GM21515 (cell line): ENCODE measurements at regions not wholly inside any gene's neighbourhood (a gene's known extent, or its start where the extent isn't known, plus 50 kb on each side); places are given as distances from the start of the nearest gene placed in this dataset.

ENCODE experiments used
- ATAC-seq: cut with Tn5 transposase; IDR thresholded peaks from one replicate; pipeline ENCODE4 v1.9.1; 2021; ENCODE audit not compliant: unreplicated experiment

DNA sequence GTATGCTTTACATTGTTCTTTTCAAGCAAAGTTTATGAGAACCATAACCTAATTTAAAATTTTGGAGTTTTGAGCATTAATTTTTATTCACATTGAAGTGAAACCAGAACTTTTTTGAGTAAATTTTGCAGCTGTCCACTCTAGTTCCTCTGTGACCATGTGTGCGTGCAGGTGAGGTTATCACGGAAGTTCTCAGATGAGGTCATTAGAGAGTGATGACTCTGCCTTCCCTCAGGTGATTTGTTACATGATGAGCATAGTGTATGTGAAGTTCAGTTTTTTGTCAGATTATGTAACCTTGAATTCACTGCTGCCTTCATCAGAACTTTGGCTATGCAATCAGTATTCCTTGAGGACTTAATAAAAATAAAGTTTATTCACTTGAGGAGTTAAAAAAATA is 828.2 kb downstream of the ADGRL2 start:
- no peak for ATAC-seq

DNA sequence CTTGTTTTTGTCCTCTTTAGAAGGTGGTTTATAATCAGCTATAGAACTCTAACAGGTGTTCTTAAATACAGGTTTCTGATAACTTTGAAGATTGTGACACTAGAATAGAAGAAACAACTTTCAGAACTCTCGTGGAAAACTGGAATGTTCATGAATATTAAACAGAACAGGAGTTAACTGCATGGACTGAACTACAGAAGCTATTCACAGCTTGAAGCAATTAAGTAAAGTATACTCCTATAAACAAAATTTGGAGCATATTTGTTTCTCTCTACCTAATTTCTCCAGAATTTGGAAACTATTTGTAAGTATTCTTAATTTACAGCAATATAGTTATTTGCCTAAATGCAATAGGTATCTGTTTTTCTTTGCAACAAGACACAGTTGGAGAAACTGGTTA is 824.8 kb downstream of the ADGRL2 start:
- no peak for ATAC-seq

DNA sequence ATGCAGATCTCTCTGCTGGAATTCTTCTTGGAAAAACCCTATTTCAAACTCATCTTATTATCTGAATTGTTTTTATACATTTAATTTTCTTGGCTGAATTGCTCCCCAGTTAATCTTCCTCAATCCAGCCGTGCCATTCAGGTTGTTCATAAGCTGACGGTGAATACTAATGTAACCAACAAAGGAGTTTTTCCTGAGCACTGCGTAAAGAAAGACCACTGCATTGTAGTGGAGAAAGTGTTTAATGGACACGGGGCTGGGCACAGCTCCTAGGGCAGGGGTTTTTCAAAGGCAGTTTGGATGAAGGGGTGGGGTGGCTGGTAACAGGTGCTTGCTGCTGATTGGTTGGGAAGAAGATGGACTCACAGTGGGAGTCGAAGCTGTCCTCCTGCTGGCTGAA is 820.3 kb downstream of the ADGRL2 start:
- ATAC-seq = no peak

DNA sequence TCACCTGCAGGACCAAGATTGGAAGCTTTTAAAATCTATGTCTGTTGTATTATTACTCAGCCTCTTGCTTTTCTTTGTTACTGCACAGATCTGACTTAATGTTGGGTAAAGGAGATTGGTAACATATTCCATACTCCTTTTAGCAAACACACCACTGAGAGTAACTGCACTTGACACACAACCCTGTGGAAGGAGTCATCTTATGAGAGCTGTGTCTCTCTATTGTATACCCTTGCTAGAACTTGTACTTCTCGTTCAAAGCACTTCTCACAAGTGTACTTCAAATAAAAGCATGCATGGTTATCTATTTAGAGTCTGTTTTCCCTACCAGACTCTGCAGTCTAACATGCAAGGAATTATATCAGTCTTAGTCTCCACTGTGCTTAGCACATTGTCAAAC is 813.4 kb downstream of the ADGRL2 start:
- ATAC-seq = no peak

DNA sequence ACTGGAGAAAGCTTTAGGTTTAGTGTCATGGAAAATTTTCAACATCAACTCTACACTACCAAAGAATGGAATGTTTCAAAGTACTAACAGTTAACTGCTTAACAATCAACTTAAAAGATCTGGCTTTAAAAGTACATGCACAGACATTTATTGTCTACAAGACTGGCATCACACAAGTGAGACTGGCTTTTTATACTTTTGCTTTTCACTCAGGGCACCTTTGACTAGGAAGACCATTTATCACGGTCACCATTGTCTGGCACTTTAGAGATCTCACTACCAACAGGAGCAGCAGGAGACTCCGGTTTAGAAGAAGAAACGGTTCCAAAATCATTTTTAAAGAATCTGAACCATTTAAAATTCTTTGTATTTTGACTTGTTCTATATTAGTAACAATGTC is 812.3 kb downstream of the ADGRL2 start:
- ATAC-seq = no peak

DNA sequence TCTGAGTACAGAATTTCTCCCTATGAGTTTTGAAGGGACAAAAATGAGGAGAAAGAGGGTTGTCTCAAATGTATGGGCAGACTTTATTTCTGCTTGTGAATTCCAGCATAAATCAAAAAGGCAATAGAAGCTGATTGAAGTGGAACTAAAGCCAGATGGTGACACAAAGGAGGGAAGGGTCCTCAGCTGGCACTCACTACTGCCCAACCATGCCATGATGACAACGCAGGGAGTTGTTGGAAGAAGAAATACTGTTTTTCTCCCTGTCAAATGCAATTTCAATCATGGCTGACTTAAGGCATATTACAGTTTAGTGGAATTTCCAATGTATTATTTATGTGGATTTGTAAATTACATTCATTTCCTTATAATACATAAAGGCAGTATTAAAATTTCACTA is 805.8 kb downstream of the ADGRL2 start:
- ATAC-seq = no peak

DNA sequence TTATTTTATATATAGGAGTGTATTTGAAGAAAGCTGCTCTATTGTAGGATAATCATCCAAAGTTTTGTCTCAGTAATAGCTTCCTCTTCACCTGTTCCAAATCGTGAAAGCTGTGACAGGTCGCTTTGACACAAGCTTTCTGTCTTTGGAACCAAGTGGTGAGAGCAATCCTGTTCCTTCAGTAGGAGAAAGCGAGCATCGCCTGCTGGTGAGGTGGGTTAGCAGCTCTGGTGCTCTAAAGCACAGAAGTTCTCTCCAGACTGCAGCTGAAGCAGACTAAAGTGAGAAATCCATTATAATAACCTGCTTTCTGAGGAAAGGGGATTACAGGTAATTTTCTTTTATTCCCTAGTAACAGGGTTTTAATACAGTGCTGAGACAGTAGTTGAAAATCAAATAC is 803.8 kb downstream of the ADGRL2 start:
- no peak for ATAC-seq

DNA sequence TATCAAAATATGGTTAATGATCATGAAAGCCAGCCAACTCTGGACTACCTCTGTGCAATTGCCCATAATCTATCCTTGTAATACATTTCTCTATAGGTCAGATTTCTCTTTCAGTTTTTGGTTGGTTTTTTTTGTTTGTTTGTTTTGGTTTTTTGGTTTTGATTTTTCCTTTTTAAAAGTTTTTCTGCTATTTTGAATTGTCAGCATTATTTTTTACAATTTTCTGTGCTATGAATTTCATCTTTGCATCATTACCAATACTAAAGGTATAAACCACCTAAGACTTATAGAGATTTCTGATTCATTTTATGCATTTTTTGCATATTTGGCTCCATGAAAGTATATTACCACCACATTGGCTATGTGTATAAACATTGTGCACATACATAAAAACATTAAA is 799.6 kb downstream of the ADGRL2 start:
- ATAC-seq = no peak

DNA sequence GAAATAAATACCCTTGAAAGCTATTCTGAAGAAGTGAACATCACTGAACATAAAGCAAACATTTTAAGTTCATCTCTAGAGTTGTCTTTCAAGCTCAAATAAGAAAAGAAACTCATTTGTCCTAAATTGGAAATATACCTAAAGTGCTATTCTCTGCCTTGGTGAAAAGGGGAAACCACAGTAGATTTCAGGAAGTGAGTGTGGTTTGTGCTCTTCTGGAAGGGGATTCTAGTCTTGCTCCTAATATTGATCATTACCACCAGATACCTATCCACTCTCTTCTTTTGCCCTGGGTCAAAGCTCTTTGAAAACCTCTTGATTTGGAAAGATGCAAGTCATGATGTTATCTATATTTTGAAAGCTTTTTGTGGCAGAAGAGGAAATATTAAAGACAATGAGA is 798.1 kb downstream of the ADGRL2 start:
- no peak for ATAC-seq

DNA sequence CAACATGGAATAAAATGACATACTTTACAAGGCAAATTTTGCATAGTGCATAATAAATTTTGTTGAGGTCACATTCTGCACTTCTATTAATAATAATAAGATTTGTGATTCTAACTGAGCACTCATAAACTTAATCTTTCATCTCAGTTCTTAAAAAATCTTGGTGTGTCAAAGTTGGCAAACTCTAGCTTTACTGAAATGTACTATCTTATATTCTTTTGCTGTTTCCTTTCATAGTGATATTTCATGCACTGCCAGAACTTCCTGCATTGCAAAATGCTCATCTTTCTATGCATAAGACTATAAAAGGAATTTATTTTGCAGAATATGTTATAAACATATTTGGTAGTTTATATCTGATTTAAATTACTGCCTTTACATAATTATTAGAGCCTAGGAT is 797.6 kb downstream of the ADGRL2 start:
- no peak for ATAC-seq

DNA sequence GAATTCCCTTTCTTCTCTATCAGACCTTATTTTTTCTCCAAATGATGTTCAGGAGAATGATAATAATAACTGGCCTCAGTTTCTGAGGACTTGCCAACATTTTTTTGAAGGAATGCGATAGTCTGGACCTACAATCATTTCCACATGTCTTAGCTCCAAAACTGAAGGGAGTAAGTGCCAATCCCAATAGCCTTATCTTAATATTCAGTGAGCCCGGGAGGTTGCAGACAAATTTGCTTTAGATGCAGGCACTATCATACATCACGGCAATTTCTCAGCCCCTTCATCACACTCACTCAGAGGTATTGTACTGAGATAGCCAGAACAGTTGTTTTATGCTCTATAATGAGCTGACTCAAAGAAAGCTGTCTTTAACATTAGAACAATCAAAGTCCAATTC is 796.9 kb downstream of the ADGRL2 start:
- ATAC-seq = no peak

DNA sequence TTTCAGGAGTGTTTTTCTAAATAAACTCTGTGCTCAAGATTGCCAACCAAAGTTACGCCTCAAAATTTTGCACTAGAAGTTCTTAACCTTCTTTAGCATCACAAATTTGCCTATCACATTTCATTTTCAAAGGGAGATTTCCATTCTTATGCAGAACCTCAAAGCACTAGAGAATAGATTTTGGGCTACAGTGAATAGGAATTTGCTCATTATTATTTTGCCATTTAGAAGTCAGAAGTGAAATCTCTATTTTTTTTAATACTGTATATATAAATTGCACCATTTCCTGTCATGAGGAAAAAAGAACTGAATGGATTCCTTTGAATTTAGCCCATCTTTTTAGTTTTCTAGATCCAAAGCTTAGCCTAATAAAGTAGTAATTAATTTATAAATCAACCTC is 796.4 kb downstream of the ADGRL2 start:
- no peak for ATAC-seq

DNA sequence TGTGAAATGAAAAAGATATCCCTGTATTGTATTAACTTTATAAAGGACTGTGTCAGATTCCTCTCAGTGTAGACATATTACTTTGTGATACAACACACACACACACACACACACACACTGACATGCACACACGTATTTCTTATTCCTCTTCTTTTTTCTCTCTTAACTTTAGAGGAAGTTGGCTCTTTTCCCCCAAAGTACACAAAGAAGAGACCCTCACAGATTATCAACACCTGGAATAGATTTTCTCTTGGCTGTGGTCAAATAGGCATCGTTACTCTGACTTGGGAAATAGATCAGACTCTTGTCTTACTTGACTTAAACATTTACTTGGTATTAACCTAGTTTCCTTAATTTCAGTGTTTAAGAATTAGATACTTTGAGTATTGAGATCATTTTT is 792.8 kb downstream of the ADGRL2 start:
- ATAC-seq = no peak

DNA sequence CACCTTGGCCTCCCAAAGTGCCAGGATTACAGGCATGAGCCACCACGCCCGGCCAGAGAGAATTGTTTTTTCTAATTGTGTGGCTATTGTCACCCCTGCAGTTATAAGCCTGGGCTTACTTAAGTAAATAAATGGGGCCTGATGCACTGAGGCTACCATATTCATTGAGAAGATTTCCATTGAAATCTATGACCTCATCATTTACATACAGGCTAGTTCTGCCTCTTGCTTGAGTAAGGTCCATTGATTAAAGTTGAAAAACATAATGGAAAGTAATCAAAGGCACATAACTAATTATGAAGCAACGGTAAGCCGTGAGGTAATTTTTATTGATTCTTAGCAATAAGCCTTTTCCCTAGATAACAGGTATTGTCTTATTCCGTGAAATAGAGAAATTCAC is 788.9 kb downstream of the ADGRL2 start:
- ATAC-seq = no peak

DNA sequence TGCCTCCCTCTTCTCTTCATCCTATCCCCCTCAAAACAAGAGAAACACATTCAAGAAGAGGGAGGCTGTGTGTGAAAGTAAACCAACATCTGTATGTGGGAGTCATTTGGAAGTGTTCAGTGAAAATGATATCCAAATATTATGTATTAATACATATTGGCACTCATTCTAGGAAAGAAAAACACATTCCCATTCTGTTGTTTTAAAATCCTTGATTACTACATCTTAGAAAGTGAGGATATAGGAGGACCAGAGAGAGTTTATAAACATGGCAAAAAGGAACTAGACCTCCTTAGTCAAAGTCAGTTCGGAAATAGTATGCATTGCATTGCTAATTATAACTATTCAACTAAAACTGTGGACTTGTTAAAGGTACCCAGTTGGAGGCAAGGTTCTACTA is 786.6 kb downstream of the ADGRL2 start:
- no peak for ATAC-seq

DNA sequence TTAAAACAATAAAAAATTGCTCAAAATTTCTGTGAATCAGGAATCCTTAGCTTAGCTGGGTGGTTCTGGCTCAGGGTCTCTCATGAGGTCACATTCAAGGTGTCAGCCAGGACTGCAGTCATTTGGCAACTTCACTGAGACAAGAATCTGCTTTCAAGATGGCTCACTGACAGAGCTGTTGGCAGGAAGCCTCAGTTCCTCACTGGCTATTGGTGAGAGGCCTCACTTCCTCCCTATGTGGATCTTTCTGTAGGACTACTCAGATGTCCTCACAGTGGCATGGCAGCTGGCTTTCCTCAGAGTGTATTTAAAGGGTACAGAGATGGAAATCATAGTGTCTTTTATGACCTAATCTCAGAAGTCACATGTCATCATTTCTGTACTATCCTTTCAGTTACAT is 785.7 kb downstream of the ADGRL2 start:
- ATAC-seq = no peak

DNA sequence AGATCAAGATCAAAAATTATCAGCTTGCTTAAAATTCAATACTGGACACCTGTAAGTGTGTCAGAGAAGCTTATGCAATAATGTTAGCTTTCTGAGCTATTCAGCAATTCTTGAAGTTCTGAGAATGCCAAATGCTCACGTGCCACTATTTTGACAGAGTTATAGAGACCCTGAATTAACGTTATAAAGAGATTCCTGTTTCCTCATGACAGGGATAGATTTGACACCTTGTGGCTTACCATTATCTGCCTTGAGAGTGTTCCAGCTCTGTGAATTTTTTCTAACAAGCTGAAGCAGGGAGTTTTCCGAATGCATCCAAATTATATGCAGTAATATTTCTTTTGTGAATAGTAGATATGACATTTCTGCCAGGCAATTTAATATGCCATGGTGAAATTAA is 781.6 kb downstream of the ADGRL2 start:
- no peak for ATAC-seq

DNA sequence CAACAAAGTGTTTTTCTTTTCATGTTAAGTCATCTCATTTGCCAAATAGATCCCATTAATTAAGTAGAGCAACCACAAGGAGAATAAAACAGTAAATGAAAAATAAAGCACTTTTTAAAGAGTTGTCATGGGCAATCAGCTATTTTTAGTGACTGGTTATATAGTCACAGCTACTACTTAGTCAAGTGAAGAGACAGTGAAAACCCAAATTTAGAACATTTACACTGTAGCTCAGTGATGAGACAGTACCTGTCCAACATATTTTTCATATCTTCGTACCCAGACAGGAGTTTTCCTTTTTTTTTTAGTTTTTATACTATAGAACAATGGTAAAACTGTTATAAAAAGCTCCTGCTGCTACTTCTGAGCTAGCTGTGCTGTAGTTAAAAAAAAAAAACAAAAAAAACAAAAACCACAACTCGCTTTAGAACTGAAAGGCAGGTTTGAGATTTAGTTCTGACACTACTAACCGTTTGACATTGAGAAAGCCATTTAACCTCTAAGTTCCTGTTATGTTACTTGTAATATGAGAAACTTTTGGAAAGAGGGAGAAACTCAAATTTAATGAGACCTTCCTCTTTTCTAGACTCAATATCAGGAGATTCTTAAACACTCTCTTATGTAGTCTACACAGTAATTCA is 777.5 kb downstream of the ADGRL2 start:
- no peak for ATAC-seq

DNA sequence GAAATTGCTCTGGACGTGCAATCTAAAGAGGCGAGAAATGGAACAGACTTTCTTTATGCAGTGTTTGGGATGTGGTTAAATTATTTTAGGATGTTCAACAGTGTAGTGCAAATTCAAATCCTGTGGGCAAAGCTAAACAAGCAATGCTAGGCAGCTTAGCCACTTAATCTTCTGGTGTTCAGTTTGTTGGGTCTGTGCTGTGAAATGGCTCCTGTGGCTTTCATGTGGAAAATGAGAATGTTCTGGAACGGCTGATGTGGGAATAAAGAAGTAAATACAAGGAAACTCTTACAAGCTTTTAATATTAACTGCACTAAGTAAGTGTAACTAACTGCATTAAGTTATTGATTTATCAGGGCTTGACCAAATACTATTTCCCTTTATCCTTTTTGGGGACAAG is 766.6 kb downstream of the ADGRL2 start:
- ATAC-seq = no peak

DNA sequence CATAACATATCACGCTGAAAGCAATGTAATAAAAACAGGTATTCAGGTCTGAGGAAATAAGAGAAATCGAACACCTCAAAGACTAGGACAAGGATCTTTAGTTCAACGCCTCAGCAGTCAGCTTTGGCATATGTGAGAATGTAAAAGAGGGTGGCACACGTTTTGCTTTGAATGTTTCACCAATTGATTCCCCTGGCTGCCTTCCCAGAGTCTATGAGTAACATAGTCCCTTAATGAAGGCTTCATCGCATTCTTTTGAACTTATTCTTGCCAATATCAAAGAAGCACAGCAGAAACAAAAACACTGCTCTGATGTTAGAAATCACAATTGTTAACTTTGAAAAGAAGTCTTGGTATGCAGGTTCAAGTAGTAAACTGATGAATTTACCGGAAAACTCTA is 764.8 kb downstream of the ADGRL2 start:
- no peak for ATAC-seq

DNA sequence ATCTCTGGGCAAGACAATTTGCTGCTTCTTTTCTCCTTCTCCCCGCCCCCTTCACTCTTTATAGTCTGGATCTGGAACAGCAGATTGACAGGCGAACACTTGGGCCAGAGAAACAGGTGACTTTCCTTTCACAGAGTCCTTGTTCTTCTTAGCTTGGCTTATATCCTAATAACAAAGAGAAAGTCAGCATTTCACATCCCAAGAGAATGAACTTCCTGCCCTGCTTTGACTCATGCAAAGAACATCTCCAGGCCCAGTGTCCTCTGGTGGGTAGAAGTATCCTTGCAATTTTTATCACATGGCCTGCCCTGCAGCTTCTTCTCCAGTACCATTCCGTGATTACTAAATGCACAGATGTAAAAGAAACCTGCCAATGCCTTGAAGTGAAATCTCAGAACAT is 764.4 kb downstream of the ADGRL2 start:
- no peak for ATAC-seq

DNA sequence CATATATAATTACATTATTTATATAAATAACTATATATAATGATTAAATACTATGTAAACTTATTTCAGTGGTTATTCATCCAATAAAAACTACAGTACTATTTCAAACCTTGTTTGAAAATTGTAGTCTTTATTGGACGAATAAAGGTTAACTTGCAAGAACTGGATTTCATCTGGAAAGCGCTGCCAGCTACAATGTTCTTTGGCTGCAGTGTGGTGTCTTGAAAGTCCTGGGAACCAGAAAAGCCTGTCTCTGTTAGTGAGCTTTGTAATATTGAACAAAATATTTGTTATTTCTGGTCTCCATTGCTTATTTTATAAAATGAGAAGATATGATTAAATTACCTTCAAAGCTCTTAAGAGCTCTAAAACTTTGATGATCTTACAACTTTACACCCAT is 763.6 kb downstream of the ADGRL2 start:
- no peak for ATAC-seq

DNA sequence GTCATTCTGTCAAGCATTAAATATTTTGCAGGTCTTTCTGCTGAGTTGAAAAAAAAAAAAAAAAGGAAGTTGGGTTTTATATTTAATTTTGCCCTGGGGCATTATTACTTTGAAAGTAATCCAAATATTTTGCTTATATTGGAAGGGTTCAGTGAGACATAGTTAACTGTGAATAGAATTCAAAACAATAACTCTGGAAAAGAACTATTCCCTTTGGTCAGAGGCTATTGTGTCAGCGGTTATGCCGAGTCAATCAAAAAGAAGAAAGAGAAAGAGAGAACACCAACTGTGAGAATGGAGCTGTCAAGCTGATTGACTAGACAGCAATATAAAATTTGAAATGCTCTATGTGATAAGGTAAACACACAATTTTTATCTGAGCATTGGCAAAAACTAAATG is 761.7 kb downstream of the ADGRL2 start:
- ATAC-seq = no peak

DNA sequence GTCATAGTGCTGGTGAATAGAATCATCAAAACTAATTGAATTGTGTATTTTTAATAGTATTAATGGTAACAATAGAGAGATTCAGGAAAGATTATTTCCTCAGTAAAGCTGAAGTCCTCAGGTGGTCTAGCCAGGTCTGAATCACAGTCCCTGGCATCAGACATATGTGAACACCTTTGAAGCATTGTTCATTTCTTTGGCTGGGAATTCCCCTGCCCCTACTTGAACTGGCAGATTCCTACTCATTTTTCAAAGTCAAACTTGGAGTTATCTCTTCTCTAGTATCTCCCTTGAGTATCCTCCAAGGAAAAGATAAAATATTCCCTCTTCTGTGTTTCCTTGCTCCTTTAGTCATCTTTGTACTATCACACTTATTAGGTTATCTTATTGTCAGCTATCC is 759.8 kb downstream of the ADGRL2 start:
- ATAC-seq = no peak
